IMR-90 (cell line): ENCODE measurements at regions not wholly inside any gene's neighbourhood (a gene's known extent, or its start where the extent isn't known, plus 50 kb on each side); places are given as distances from the start of the nearest gene placed in this dataset.

Experiments
- ATAC-seq: fragments of 200-7000 bp; cut with Tn5 transposase; 2 replicates; pipeline ENCODE4 v1.9.1; 2020; ENCODE audit warnings: low read depth, mild to moderate bottlenecking, moderate library complexity
- BruUV-seq: library from RNA; stranded (reverse); fragments of 400-500 nt; replicated peaks from 2 replicates; lab custom pipeline; 2021; lab: Mats Ljungman, UMichigan
- CTCF ChIA-PET: fragments of 300-600 bp; formaldehyde crosslinking; extraction: SDS; loops from one replicate; lab custom pipeline; 2021; ENCODE audit warnings: antibody characterized with exemption; lab: Yijun Ruan, JAX
- POLR2A ChIA-PET: fragments of 300-600 bp; sonication (Branson Sonifier 250); formaldehyde crosslinking; loops from one replicate; lab custom pipeline; 2022; ENCODE audit warnings: antibody characterized with exemption; ENCODE audit not compliant: unreplicated experiment; lab: Charles Lee
- DNase-seq: peaks from one replicate; pipeline ENCODE4 v3.0.0; 2013
- H2AFZ ChIP-seq: replicated peaks from 2 replicates; pipeline ENCODE3; 2013; ENCODE audit warnings: low read length, mild to moderate bottlenecking; ENCODE audit not compliant: poor library complexity
- H2AK5ac ChIP-seq: 2 replicates; pipeline ENCODE4 v1.6.1; 2013; ENCODE audit warnings: low read depth, low read length, inconsistent platforms
- H2AK9ac ChIP-seq: replicated peaks from 2 replicates; pipeline ENCODE3; 2013; ENCODE audit warnings: mild to moderate bottlenecking, low read depth, low read length, moderate library complexity; ENCODE audit not compliant: poor library complexity
- H2BK120ac ChIP-seq: 2 replicates; pipeline ENCODE4 v1.6.1; 2013; ENCODE audit warnings: low read depth, low read length, inconsistent platforms
- H2BK15ac ChIP-seq: 3 replicates; pipeline ENCODE4 v1.6.1; 2013; ENCODE audit warnings: low read depth, low read length, inconsistent platforms
- H2BK20ac ChIP-seq: 2 replicates; pipeline ENCODE4 v1.6.1; 2013; ENCODE audit warnings: low read depth, mild to moderate bottlenecking, inconsistent platforms, low read length, moderate library complexity
- H2BK5ac ChIP-seq: 2 replicates; pipeline ENCODE4 v1.6.1; 2013; ENCODE audit warnings: mild to moderate bottlenecking, low read depth, low read length, inconsistent platforms; ENCODE audit not compliant: poor library complexity, severe bottlenecking
- H3K14ac ChIP-seq: replicated peaks from 2 replicates; pipeline ENCODE4 v1.6.1; 2013; ENCODE audit warnings: low read depth, low read length, inconsistent platforms
- H3K18ac ChIP-seq: 2 replicates; pipeline ENCODE4 v1.6.1; 2013; ENCODE audit warnings: low read depth, low read length, control low read depth
- H3K23ac ChIP-seq: 2 replicates; pipeline ENCODE4 v1.6.1; 2013; ENCODE audit warnings: low read depth, low read length, inconsistent platforms
- H3K27ac ChIP-seq: 2 replicates; pipeline ENCODE4 v1.5.1; 2013; ENCODE audit warnings: mild to moderate bottlenecking, control low read depth, low read length; ENCODE audit not compliant: insufficient read depth
- H3K27me3 ChIP-seq: 2 replicates; pipeline ENCODE4 v1.6.1; 2013; ENCODE audit warnings: low read length; ENCODE audit not compliant: control insufficient read depth, insufficient read depth
- H3K36me3 ChIP-seq: 2 replicates; pipeline ENCODE4 v1.6.1; 2013; ENCODE audit warnings: low read length, mixed read lengths; ENCODE audit not compliant: control insufficient read depth, insufficient read depth
- H3K4ac ChIP-seq: 2 replicates; pipeline ENCODE4 v1.6.1; 2013; ENCODE audit warnings: low read depth, low read length, inconsistent platforms
- H3K4me1 ChIP-seq: 2 replicates; pipeline ENCODE4 v1.6.1; 2013; ENCODE audit warnings: low read length, mixed read lengths; ENCODE audit not compliant: control insufficient read depth, insufficient read depth
- H3K4me2 ChIP-seq: 2 replicates; pipeline ENCODE4 v1.6.1; 2013; ENCODE audit warnings: low read depth, mild to moderate bottlenecking, control low read depth, low read length, moderate library complexity
- H3K4me3 ChIP-seq: 2 replicates; pipeline ENCODE4 v1.5.1; 2013; ENCODE audit warnings: low read depth, mild to moderate bottlenecking, control low read depth, low read length, moderate library complexity; ENCODE audit not compliant: insufficient read depth
- H3K56ac ChIP-seq: 2 replicates; pipeline ENCODE4 v1.6.1; 2013; ENCODE audit warnings: low read length, inconsistent platforms; ENCODE audit not compliant: insufficient read depth; ENCODE audit errors: extremely low read depth
- H3K79me1 ChIP-seq, 2 experiments: 2 replicates each; pipeline ENCODE4 v1.6.1; 2013; ENCODE audit warnings: low read length in 2 of 2, inconsistent platforms in 1 of 2, low read depth in 1 of 2
- H3K9ac ChIP-seq: 2 replicates; pipeline ENCODE4 v1.6.1; 2013; ENCODE audit warnings: low read depth, low read length, control low read depth
- H3K9me1 ChIP-seq: 2 replicates; pipeline ENCODE4 v1.6.1; 2013; ENCODE audit warnings: low read length, inconsistent platforms; ENCODE audit not compliant: insufficient read depth
- H3K9me3 ChIP-seq: 2 replicates; pipeline ENCODE4 v1.6.1; 2013; ENCODE audit warnings: low read length; ENCODE audit not compliant: control insufficient read depth, insufficient read depth
- H4K20me1 ChIP-seq: 2 replicates; pipeline ENCODE4 v1.6.1; 2013; ENCODE audit warnings: low read length, inconsistent platforms; ENCODE audit not compliant: insufficient read depth
- H4K5ac ChIP-seq: 2 replicates; pipeline ENCODE4 v1.6.1; 2013; ENCODE audit warnings: mild to moderate bottlenecking, low read depth, low read length, control low read depth
- H4K8ac ChIP-seq, 2 experiments: 2 replicates each; pipeline ENCODE4 v1.6.1; 2013; ENCODE audit warnings: low read depth in 2 of 2, low read length in 2 of 2, control low read depth in 1 of 2, inconsistent platforms in 1 of 2
- H4K91ac ChIP-seq: 2 replicates; pipeline ENCODE4 v1.6.1; 2013; ENCODE audit warnings: low read depth, low read length, inconsistent platforms; ENCODE audit not compliant: insufficient read depth
- CEBPB ChIP-seq: IDR thresholded peaks from 2 replicates; pipeline ENCODE4 v1.6.1; 2012; ENCODE audit warnings: low read depth, low read length, improper control_type of control experiment
- CTCF ChIP-seq: conservative IDR thresholded peaks from 2 replicates; pipeline ENCODE4 v1.5.1; 2012; ENCODE audit warnings: mild to moderate bottlenecking, low read depth, low read length, improper control_type of control experiment
- FOS ChIP-seq: fragments of 150-350 bp; IDR thresholded peaks from 2 replicates; pipeline ENCODE4 v1.6.1; 2016; ENCODE audit warnings: low read depth, low read length
- MAFK ChIP-seq: IDR thresholded peaks from 2 replicates; pipeline ENCODE4 v1.6.1; 2012; ENCODE audit warnings: low read depth, low read length, improper control_type of control experiment
- WGBS, 2 experiments: methylation state at CpG; one replicate each; pipeline versions ENCODE4 v1.1.5 to v1.1.7; 2013; ENCODE audit warnings: missing lambda C conversion rate in 2 of 2; ENCODE audit not compliant: insufficient read length in 1 of 2; ENCODE audit errors: extremely low coverage in 2 of 2; 5-methylcytosine and 5-hydroxymethylcytosine counted together
- dilution Hi-C: fragments of 300-500 bp; cut with HindIII; formaldehyde crosslinking; loops from one replicate; pipeline ENCODE4 v1.14.3; 2018; ENCODE audit warnings: low sequenced_read_pairs; ENCODE audit not compliant: unreplicated experiment
- in situ Hi-C: fragments of 300-500 bp; cut with MboI; formaldehyde crosslinking; loops from 3 replicates; pipeline ENCODE4 v1.14.3; 2019; ENCODE audit warnings: low sequenced_read_pairs, inconsistent platforms, mixed read lengths
- intact Hi-C: fragments of 100-400 bp; cut with micrococcal nuclease; formaldehyde crosslinking; loops from 2 replicates; pipeline ENCODE4 v1.10.0; 2022

- Histone ChIP-seq H3K9me1 (no peaks in the 10 kb centered on the region), H3K56ac (no peak overlapping the region), H2AK9ac (no peak overlapping the region), H3K14ac (no peak overlapping the region), H2AFZ (no peak overlapping the region), H2AK5ac (no peak overlapping the region), H4K5ac (no peak overlapping the region), H4K20me1 (no peaks in the 10 kb centered on the region), H3K36me3 (no peaks in the 10 kb centered on the region), H3K23ac (no peak overlapping the region), H4K8ac (no peak overlapping the region), H3K27ac (no peak overlapping the region), H3K4me2 (no peak overlapping the region), H2BK120ac (no peak overlapping the region), H3K4ac (no peak overlapping the region), H3K4me1 (no peaks in the 10 kb centered on the region), H2BK20ac (no peak overlapping the region), H3K9me3 (no peaks in the 10 kb centered on the region), H3K4me3 (no peak overlapping the region), H4K91ac (no peak overlapping the region), H3K27me3 (no peaks in the 10 kb centered on the region), H2BK15ac (no peak overlapping the region), H2BK5ac (no peak overlapping the region), H3K9ac (no peak overlapping the region), H3K79me1 (no peaks in the 10 kb centered on the region), H3K18ac (no peak overlapping the region)
- TF ChIP-seq CTCF: no peak
- TF ChIP-seq MAFK: no peak
- TF ChIP-seq CEBPB: peak; percentile 47; the same call in 1 of the 2 replicates
- no peak for TF ChIP-seq FOS
- WGBS, 2 experiments: no CpG with 5 or more reads among the region's 2 CpGs
- CTCF ChIA-PET: no interaction called here
- dilution Hi-C loops: no loop called here
- no peak for ATAC-seq
- BruUV-seq: no TSS peak
- DNase-seq: no peak
- intact Hi-C loops: no loop called here
- in situ Hi-C loops: no loop called here
- POLR2A ChIA-PET: no interaction called here
Observed at GRCh38 chr4:66649236-66649635, 896.1 kb downstream of the CENPC start.
